ENCODE measurements at regions not wholly inside any gene's neighbourhood (a gene's known extent, or its start where the extent isn't known, plus 50 kb on each side); places are given as distances from the start of the nearest gene placed in this dataset.
"Not testable (repeated sequence)": the region's sequence is repeated elsewhere in the genome, so short reads cannot be mapped to it uniquely, and the experiment has no call there.

DNA sequence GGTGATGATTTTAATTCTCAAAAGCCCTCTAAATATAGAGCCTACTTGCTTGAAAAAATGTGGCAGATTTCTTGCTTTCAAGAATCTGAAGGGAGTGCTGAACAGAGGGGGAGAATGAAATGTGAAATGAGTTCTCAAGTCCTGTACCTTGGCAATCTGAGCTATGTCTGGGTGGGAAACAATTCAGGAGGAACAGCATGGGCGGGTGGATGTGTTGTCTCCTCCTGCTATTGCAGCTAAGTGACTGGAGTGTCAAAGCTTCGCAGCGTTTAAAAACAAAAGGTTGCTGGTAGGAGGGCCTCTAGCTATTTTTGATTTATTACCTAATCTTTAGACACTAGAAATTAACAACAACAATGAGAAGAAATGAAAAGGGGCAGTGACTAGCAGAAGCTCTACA is 102.5 kb upstream of the ARG1 start:
- TF ChIP-seq, protein P1, sequence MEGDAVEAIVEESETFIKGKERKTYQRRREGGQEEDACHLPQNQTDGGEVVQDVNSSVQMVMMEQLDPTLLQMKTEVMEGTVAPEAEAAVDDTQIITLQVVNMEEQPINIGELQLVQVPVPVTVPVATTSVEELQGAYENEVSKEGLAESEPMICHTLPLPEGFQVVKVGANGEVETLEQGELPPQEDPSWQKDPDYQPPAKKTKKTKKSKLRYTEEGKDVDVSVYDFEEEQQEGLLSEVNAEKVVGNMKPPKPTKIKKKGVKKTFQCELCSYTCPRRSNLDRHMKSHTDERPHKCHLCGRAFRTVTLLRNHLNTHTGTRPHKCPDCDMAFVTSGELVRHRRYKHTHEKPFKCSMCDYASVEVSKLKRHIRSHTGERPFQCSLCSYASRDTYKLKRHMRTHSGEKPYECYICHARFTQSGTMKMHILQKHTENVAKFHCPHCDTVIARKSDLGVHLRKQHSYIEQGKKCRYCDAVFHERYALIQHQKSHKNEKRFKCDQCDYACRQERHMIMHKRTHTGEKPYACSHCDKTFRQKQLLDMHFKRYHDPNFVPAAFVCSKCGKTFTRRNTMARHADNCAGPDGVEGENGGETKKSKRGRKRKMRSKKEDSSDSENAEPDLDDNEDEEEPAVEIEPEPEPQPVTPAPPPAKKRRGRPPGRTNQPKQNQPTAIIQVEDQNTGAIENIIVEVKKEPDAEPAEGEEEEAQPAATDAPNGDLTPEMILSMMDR (IDR thresholded peaks at IDR 0.05; ENCODE audit: extremely low read depth, missing control alignments): no peak
- DNase-seq (ENCODE audit: low spot score): no peak

DNA sequence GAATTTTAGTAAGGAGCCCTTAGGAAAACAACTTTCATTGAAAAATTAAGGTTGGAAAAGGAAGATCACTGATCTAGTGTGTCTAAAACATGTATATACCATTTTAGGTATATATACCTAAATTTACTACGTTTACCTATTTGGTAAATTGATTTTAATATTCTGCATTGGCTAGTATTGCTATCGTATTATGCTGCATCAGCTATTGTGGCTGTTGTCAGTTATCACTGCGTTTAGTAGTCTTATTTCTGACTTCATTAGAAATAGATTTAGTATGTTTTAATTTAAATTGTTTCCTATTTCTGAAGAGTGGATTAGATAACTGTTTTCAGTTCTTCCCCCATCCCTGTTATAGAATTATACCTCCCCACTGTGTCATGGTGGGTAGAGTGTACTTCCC is 101.7 kb upstream of the ARG1 start:
- no peak for DNase-seq (ENCODE audit: low spot score)
- TF ChIP-seq, protein P1 (IDR thresholded peaks at IDR 0.05; ENCODE audit: extremely low read depth, missing control alignments): no peak

DNA sequence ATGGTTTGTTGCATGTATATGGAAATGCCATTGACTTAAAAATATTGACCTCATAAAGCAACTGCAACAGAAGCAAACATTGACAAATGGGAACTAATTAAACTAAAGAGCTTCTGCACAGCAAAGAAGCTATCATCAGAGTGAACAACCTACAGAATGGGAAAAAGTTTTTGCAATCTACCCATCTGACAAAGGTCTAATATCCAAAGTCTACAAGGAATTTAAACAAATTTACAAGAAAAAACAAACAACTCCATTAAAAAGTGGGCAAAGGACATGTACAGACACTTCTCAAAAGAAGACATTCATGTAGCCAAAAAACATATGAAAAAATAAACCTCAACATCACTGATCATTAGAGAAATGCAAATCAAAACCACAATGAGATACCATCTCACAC is 99.7 kb upstream of the ARG1 start:
- DNase-seq (ENCODE audit: low spot score): not testable (repeated sequence)

DNA sequence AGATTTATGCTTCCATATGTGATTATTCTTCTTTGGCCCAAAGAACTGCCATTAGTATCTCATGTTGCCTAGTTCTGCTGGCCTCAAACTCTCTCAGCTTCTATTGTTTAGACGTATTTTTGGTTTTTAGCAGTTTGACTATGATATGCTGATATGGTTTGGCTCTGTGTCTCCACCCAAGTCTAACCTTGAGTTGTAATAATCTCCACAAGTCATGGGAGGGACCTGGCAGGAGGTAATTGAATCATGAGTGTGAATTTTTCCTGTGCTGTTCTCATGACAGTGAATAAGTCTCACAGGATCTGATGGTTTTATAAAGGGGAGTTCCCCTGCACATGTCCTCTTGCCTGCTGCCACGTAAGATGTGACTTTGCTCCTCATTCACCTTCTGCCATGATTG is 96.7 kb upstream of the ARG1 start:
- DNase-seq (ENCODE audit: low spot score): no peak
- TF ChIP-seq, protein P1 (IDR thresholded peaks at IDR 0.05; ENCODE audit: extremely low read depth, missing control alignments): no peak

DNA sequence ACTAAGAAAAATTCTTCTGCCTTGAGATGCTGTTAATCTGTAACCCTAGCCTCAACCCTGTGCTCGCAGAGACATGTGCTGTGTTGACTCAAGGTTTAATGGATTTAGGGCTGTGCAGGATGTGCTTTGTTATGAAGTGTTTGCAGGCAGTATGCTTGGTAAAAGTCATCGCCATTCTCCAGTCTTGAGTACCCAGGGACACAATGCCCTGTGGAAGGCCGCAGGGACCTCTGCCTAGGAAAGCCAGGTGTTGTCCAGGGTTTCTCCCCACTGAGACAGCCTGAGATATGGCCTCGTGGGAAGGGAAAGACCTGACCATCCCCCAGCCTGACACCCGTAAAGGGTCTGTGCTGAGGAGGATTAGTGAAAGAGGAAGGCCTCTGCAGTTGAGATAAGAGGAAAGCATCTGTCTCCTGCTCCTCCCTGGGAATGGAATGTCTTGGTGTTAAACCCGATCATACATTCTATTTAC is 94.2 kb upstream of the ARG1 start:
- not testable (repeated sequence) for DNase-seq (ENCODE audit: low spot score)

DNA sequence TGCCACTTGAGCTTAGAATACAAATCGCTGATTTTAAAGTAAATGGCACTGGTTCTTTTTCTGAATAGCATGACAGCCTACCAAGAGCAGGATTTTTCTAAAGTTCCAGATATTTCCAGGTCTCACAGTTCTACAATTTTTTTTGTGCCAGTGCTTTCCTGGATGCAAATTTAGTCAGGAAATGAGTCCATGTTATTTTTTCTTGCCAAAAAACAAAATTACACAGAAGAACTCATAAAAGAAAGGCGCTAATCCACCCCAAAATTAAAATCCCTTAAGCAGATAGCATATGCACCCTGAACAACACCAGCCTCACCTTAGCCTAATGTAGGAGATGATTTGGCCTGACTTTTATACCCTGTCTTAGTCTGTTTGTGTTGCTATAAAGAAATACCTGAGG is 86.4 kb upstream of the ARG1 start:
- TF ChIP-seq, protein P1 (IDR thresholded peaks at IDR 0.05; ENCODE audit: extremely low read depth, missing control alignments): no peak
- DNase-seq (ENCODE audit: low spot score): no peak

DNA sequence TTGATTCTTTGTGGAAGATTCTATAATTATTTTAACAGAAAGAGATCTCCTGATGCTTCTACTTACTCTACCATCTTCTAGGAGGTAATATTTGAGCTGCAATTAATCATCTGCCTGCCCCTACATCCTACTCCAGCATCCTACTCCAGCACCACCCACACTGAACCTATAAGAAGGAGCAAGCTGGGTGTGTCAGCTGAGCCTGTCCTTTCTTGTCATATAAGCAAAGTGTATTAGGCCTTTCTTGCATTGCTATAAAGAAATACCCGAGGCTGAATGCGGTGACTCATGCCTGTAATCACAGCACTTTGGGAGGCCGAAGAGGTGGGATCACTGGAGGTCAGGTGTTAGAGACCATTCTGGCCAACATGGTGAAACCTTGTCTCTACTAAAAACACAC is 84.2 kb upstream of the ARG1 start:
- TF ChIP-seq, protein P1 (IDR thresholded peaks at IDR 0.05; ENCODE audit: extremely low read depth, missing control alignments): no peak
- no peak for DNase-seq (ENCODE audit: low spot score)

DNA sequence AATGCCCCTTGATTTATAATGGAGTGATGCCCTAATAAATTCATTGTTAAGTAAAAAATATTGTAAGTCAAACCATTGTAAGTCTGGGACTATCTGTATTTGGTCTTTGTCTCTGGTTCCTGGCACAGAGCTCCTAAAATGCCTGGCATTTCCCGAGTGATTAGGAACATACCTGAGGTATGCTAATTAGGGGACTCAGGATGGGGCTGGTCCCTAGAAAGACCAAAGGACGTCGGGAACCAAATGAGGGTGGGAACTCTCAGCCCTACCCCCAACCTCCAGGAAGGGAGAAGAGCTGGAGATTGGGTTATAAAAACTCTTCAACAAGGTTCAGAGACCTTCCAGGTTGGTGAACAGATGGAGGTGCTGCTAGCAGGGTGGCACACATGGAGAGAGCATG is 82.6 kb upstream of the ARG1 start:
- DNase-seq (ENCODE audit: low spot score): no peak
- TF ChIP-seq, protein P1 (IDR thresholded peaks at IDR 0.05; ENCODE audit: extremely low read depth, missing control alignments): no peak
